ENCODE measurements at regions not wholly inside any gene's neighbourhood (a gene's known extent, or its start where the extent isn't known, plus 50 kb on each side); places are given as distances from the start of the nearest gene placed in this dataset.
"Not testable (repeated sequence)": the region's sequence is repeated elsewhere in the genome, so short reads cannot be mapped to it uniquely, and the experiment has no call there.

GRCh38 chr4:184280137-184280536 is 62.5 kb upstream of the ENPP6 start:
- DNase-seq, result no peak

DNA sequence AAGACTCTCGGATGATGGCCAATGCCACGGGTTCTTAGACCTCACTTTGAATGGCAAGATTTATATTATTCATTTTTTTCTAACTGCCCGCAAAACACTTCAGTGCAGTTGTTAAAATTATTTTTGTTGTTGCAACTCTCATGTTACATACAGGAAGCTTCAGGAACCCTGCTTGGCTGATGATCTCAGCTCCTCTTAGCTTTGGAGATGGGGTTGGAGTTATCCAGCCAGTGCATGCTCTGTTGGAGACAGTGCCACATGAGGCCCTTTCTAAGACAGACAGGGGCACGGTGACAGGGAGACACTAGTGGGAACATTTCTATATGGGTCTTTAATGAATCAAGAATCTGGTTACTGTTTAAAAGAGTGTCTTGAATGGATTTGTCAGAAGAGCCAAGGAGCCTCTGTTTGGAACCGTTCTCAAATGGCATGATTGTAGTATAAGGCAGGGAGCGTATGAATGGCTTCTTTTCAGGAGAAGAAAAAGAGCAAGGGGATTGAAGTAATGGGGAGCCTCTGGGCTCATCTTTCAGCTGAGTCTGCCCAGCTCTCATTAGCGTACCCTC is 61.9 kb upstream of the ENPP6 start:
- no peak for DNase-seq

- not testable (repeated sequence) for DNase-seq
Measured at GRCh38 chr4:184277769-184278168, 60.1 kb upstream of the ENPP6 start.

- DNase-seq, result not testable (repeated sequence)
Measured at GRCh38 chr4:184277010-184277409, 59.3 kb upstream of the ENPP6 start.

DNA sequence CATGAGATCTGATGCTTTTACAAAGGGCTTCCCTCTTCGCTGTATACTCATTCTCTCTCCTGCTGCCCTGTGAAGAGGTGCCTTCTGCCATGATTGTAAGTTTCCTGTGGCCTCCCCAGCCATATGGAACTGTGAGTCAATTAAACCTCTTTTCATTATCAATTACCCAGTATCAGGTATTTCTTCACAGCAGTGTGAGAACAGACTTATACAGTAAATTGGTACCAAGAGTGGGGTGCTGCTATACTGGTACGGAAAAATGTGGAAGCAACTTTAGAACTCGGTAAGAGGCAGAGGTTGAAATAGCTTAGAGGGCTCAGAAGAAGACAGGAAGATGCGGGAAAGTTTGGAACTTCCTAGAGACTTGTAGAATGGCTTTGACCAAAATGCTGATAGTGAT is 58.7 kb upstream of the ENPP6 start:
- not testable (repeated sequence) for DNase-seq

GRCh38 chr4:184275766-184276165 is 58.1 kb upstream of the ENPP6 start:
- DNase-seq, result no peak

- no peak for DNase-seq
Measured at GRCh38 chr4:184274286-184274951, 56.7 kb upstream of the ENPP6 start.

DNA sequence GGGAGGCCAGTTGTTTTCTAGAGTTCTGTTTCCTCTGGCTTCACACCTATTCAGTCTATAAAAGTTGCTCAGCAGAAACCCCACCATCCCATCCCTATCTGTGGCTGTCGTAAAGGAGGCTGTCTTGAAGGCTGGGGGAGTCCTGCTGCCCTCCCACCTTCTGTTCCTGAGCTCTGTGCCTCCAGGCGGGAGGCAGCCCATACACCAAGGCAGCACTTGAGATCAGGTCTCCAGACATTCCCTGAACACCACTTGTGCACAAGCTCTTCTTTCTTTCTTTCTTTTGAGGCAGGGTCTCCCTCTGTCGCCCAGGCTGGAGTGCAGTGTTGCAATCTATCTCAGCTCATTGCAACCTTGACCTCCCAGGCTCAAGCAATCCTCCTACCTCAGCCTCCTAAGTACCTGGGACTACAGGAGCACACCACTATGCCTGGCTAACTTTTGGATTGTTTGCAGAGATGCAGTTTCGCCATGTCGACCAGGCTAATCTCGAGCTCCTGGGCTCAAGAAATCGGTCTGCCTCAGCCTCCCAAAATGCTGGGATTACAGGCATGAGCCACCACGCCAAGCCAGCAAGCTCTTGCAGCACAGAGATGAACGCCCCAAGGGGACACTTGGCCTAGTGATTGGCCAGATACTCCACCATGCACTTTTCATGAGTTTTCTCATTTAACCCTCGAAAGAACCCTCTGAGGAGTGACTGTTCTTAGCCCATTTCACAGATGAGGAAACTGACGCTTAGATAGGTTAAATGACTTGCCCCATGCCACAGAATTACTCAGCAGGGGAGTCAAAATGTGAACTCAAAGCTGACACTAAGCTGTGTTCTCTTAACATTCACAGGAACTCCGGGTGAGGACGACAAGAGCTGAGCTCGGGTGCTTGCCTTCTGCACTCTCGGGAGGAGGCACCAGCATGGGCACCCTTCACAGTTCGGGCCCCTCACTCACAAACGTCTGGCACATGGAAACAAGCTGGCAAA is 55.8 kb upstream of the ENPP6 start:
- no peak for DNase-seq

DNA sequence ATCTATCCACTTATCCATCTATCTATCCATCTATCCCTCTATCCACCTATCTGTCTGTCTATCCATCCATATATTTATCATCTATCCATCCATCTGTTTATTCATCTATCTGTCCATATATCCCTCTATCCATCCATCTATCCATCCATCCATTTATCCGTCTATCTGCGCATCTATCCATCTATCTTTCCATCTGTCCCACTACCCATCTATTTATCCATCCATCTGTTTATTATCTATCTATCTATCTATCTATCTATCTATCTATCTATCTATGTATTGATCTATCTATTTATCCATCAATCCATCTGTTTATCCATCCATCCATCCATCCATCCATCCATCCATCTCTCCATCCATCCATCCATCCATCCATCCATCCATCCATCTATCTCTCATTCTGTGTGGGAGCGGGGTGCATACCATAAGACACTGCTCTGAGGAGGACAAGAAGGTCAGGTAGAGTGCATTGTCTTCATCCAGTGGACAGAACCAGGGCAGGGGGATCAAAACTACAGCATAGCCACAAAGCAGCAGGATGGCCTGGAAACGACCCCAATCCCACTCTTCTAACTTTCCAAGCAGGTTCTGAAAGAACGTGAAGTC is 53.2 kb upstream of the ENPP6 start:
- DNase-seq, result no peak

- no peak for DNase-seq
Measured at GRCh38 chr4:184269879-184270430, 52.3 kb upstream of the ENPP6 start.

DNA sequence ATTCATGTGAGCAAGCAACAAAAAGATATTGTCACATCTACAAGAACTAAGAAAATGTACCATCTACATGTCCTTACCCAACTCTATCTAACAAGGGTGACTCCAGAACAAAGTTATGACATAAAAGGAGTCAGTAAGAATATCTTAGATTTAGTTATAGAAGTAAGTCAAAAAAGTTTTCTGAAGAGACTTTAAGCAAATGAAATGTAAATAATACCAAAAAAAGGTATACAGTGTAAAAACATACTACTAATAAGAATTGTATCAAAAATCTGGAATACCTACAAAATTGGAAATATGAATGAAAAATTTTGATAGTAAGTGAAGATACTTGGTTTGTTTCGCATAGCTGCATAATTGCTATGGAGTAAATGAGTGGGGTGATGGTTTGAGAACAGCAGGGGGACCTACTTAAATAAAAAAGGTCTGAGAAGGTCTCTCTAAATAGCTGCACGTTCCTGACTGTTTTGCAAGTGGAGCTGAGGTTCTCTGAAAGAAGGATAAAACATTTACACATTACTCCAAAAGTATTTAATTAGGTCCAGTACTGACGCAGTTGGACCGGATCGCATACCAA is 51.0 kb upstream of the ENPP6 start:
- no peak for DNase-seq

GRCh38 chr4:184267673-184268583 is 50.3 kb upstream of the ENPP6 start:
- no peak for DNase-seq

Measured in midbrain (tissue), 1 donor.